SW480 (cell line): ENCODE measurements at regions not wholly inside any gene's neighbourhood (a gene's known extent, or its start where the extent isn't known, plus 50 kb on each side); places are given as distances from the start of the nearest gene placed in this dataset.

Source experiments
- DNase-seq: peaks from one replicate; pipeline ENCODE4 v3.0.0-alpha.2; 2016; ENCODE audit warnings: low spot score

DNA sequence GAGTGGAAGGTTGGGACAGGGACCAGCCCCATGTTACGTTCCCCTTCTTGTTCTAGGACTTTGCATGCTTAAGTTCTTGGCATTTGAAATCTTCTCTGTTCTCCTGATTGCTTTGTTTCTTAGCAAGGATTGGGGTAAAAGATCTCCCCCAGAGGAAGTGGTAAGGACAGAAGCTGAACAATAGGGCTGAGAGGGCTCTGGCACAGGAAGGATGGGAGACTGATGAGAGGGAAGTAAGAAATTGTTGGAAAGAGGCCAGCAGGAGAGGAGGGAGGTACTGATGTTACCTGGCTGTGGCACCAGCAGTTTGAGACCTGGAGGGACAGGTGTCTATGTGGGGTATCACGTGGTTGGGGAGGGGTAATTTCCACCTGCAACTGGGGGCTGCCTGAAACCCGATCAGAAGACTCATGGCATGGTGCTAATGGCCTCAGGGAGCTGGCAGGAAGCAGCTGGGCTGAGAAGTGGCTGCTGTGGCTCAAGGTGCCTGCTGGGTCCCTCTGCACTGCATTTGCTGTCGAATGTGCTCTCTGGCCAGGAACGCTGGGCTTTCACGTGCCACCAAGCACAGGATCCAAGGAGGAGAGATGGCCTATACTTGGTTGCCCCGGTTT, 108.4 kb downstream of the LSM3 start:
- no peak for DNase-seq

DNA sequence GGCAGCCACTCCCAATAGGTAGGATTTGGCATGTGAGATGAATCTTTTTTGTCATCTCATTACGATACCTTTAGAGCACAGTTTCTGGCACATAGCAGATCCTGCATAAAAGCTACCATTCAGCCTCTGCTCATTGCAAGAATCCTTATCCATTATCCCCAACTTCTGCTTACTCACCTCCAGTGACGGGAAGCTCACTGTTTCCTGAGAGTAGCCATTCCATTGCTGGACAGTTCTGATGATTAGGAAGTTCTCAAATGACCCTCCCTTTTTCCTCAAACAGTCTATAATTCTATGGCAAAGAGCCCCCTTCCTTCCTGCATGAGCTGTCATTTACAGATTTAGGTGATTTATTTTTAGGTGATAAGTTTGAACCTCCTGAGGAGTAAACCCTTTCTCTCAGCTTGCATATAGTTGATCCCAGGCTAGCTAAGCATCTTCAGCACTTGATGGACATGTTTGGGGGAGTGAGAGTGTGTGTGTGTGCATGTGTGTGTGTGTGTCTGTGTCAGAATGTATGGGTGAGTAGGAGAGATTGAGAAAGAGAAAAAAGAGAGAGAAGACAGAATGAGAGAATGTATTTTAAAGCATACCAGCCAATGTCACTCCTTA, 109.7 kb downstream of the LSM3 start:
- no peak for DNase-seq

DNA sequence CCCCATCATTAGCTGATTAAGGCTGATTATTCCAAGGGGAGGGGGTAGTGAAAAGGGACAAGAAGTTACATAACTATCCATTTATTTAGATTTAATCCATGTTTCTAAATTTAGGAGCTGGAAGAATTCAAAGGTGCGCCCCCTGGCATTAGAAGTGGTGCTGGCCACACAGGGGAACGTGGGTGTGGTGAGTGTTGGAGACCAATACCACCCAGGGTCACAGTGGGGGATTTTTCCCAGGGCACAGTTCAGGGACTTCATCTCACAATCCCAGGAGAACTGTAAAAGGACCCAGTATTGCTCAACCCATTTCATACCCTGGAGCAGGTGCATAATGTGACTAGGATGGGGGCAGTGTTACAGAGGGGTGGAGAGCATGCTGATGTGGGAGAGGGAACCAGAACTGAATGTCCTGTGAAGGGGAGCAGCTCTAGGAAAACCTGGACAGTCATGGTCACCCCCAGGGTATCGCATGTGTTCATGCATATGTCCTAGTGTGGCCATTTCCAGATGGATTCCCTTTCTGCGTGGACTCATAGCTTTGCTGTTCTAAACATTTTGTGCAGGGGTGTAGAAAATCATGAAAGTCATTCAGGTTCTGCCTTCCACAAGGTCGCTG, 110.3 kb downstream of the LSM3 start:
- DNase-seq = no peak

DNA sequence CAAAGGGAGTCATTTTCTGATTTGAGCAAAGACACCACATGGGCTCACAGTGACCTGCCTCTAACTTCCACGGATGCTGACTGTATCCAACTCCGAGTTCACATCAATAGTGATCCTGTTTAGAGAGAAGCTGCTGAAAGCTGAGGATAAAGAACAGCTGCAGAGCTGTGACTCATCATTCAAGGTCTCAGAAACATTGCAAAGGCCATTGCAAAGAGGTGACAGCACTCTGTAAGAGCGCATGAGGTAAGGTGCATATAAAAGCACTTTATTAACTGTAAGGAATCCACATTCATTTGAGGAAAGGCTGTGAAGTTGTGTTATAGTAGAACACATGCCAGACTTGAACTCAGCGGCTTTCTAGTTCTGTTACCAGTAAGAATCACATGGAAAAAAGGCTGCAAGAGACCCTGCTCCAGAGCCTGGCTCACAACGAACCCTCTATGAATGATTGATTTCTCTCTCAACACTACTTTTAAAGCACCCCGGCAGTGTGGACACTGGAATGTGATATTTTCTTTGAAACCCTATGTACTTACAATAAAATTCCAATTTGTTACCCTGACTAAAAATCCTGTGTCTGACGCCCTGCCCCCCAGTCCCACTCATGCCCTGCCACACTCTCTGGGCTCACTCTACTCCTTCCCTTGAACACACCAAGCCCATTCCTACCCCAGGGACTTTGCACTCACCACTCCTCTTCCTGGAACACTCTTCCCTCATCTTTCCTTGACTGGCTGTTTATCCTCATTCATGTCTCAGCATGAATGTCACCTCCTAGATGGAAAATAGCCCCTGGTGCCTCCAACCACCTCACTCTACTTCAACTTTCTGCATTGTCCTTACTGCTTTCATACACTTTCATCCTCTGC, 111.2 kb downstream of the LSM3 start:
- peak; percentile 90 for DNase-seq

DNA sequence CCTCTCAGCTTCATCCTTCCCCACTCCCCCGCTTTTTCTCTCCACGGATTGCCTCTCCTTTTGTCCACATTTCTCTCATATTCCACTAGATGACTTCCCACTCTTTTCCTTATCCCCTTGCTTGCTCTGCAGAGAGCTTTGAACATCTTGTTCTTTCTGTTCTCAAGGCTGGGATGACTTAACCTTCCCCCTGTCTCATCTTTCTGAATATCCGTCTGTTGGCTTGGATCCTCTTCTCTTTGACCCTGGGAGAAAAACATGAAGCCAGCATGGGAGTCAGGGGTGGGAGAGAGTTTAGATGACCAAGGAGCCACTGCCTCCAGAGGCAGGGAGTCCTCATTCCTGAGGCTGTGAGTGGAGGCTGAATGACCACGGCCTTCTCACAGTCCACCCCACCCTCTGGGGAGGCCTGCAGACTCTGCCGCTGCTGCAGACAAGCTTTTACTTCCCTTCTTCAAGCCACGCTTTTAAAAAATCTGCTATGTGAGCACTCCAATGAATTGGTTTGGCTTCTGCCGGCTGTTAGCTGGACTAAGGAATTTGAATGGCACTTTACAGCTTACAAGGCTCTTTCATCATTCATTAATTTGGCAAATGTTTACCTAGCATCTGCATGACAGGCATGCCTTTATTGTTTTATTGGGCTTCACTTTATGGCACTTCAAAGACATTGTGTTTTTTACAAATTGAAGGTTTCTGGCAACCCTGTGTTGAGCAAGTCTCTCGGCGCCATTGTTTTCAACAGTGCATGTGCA, 111.6 kb upstream of the SLC6A6 start:
- DNase-seq = peak; percentile 95

DNA sequence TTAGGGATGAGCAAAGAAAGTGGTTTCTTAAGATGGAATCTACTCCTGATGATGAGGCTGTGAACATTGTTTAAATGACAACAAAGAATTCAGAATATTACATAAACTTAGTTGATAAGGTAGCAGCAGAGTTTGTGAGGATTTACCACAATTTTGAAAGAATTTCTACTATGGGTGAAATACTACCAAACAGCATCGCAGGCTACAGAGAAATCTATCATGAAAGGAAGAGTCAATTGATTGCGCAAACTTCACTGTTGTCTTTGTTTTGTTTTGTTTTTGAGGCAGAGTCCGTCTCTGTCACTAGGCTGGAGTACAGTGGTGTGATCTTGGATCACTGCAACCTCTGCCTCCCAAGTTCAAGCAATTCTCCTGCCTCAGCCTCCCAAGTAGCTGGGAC, 107.4 kb upstream of the SLC6A6 start:
- DNase-seq = no peak

DNA sequence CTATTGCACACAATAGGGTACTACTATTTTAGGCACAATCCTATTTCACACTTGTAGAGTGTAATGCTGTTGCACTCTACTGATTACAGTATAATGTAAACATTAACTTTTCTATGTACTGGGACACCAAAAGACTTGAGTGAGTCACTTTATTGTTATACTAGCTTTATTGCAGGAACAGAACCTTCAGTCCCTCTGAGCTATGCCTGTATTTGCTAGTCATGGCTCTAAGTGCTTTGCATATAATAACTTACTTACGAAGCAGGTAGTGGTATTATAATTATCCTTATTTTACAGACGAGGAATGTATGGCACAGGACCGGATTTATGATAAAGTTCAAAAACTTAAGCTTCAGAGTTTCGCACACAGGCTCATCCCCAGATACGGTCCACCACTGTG, 106.6 kb upstream of the SLC6A6 start:
- peak; percentile 71 for DNase-seq

DNA sequence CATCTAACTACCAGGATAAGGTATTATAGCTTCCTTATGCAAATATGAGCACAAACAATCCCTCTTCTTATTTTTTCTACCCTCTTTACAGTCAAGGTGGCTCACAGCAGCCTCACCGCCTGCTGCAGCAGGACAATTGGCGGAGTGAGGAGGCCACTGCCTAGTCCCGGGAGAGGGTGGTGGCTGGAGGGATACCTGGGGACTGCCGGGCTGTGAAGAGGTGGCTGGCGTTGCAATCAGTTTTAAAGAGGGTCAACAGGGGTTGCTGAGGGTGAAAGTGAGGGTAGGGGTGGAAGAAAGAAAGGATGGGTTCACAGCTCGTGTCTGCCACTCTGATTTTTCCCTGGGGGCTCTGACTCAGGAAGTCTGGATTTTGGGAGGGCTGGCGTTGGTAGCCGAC, 105.1 kb upstream of the SLC6A6 start:
- no peak for DNase-seq

DNA sequence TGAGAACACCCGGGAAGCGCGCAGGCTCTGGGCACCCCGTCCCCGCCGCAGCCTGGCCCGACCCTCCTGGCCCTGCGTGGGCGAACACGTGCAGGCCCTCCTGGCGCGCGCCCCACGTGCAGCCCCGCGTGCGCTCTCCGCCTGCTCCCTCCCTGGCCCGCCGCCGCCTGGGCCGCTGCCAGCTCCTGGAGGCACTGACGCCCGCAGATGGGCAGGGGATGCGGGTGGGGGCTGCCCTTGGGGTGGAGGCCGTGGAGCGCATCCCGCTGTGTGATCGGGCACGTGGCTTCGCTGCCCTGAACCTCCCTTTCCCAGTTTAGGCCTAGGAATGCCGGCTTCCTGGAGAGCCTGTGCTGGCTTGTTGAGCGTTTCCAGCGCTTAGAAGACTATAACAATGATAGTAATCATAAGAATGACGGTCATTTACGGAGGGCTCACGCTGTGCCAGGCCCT, 104.6 kb upstream of the SLC6A6 start:
- no peak for DNase-seq

DNA sequence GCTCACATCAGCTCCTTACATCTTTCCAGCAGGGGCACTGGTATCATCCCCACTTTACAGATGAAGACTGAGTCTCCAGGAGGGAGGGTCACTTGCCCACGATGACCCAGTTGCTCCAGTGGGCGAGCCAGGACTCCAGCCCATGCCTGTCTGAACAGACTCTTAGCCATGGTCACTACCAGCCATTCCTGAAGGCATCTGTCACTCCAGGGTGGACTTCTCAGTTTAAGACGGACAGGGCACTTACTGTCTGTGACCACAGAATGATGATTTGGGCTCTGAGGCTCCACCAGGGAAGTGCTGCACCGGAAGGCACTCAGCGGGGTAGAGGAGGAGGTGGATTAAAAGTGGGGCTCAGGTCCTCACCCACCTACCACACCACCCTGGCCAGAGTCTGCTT, 104.0 kb upstream of the SLC6A6 start:
- no peak for DNase-seq

DNA sequence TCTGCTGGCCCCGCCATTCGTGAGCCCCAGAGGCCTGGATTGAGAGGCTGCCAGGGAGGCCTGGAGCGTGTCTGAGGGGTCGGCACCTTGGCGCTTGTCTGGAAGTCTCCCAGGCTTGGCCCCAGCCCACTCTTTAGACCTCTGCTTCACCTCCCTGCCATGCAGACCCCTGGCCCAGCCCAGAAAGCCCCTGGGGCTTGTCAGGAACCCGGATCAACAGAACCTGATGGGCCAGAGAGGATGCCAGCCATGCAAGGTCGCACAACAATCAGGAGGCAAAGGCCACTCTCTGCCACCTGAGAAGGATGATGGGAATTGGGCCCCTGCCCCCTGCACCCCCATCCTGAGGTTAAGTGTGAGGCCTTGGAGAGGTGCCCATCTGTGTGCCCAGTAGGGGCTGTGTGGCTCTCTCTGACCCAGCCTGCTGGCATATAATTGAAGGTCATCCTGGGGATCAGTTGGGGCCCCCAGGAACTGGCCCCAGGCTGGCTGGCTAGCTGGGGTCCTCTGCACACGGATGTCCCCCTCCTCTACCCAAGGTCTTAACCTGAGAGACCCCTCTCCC, 103.3 kb upstream of the SLC6A6 start:
- no peak for DNase-seq

DNA sequence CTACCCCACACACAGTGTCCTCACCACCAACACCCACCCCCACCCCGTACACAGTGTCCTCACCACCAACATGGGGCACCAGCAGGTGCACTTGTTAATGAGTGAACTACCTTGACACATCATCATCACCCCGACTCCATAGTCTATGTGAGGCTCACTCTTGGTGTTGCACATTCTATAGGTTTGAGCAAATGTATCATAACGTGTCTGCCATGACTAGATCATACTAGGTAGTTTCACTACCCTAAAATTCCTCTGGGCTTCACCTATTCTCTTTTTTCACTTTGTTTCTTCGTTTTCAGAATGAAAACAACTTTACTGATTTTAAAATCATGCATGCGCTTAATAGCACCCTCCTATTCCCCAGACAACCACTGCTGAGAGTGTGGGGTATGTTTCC, 102.6 kb upstream of the SLC6A6 start:
- DNase-seq = no peak

DNA sequence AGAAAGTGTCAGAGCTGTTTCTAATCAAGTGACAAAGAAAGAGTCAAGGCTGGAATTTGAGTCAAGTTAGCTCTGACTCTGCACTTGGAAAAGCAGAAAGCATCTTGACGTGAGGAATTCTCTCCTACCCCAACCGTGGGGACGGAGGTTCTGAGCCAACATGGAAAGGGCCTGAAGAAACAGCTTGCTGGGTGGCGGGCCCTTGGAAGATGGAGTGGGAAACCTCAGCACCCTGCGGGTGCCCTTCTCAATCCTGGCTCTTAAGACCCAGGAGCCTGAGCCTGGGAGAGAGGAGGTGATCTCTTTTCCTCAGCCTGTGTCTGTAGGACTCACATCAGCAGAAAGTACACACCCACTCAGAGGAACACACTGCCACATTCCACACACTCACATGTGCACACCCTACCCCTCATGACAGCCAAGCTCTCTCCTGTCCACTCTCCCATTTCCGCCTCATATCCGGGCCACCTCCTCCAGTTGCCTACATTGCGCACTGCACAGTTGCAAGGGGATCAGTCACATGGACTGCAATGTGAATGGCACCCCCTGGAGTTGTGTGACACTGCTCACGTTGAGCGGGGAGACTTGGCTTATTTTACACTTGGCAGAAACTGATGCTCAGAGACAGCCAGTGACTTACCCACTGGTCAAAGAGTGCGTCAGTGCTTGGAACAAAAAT, 101.5 kb upstream of the SLC6A6 start:
- no peak for DNase-seq

DNA sequence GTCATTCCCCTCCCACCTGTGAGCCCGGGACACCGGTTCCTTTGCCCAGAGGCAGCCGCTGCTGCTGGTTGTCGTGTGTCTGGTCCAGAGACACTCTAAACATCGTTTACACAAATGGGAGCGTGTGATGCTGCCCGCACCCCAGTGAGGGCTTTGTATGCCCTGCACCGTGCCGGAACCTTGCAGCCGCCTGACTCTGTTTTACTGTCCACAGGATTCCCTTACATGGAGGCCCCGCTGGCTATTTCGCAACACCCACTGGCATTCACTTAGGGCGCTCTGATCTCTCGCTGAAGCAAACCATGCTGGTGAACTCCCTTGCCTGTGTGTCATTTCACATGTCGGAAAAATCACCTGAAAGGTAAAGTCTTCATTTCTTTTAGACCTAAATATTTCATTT, 100.8 kb upstream of the SLC6A6 start:
- DNase-seq = no peak

DNA sequence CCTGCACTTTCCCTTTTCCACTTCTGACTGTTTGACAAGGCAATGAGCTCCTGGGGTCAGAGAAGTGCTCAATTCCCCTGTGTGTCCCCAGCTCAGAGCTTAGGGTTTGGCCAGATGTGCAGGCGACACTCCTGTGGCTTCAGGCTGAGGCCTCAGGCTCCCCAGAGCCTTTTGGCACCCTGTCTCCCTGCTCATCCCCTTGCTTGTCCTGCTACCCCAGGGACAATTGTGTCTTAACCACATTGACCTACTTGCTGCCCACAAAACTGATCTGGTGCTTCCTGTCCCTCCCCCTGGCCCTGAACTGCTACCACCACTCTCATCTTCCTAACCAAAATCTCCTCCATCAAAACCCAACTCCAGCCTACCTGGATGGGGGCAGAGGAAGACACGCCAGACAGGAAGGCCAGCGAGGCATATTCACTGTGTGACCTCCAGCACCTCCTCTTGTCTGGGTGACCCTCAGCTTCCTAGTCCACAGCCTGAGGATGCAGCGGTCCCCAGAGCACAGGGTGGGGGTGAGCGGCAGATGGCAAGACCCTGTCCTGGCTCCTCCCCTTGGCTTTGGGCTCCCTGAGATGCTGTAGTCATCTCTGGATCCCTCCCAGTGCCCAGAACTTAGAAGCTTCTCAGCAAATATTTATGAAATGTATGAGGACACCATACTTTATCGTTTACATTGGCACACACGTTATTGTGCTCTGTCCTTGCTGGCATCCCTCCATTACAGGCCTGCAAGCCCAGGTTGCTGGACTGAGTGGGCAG, 98.9 kb upstream of the SLC6A6 start:
- DNase-seq = no peak

DNA sequence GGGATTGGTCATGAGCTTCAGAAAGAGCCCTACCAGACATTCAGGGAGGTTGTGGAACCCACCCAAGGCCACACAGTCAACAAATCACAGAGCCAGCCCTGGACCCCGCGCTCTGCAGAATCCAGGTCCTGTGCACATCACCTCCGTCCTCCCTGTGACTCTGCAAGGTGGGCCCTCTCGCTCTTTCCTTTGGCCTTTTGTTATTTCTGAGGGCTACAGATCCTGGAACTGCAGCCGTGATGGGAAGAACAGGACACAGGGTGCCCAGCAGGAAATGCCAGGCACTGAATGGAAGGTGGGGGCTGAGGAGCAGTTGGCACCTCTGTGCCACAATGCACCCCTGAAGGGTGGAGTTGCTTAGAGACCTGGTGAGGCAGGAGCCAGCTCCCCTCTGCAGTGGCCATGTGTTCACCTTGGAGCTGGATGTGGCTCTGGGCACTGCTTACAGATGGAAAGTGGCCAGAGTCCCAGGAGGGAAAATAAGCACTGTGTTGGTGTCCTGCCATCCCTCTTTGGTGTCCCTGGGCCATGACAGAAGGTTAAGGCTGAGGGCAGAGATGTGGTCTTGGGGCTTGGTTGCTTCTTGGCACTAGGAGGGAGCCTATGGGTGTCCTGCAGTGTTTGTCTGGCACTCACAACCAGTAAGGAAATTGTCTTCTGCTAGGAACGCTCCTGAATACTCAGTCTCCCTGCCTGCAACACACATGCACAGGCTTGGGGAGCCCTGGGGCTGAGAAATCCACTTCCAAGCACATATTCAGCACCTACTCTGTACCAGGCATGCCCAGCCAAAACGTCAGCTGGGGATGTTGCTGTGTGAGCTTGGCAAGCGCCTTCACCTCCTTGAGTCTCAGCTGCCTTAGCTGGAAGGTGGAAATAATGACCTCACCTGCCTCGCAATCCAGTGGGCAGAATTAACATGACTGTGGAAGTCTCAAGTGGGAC, 98.0 kb upstream of the SLC6A6 start:
- DNase-seq = no peak

DNA sequence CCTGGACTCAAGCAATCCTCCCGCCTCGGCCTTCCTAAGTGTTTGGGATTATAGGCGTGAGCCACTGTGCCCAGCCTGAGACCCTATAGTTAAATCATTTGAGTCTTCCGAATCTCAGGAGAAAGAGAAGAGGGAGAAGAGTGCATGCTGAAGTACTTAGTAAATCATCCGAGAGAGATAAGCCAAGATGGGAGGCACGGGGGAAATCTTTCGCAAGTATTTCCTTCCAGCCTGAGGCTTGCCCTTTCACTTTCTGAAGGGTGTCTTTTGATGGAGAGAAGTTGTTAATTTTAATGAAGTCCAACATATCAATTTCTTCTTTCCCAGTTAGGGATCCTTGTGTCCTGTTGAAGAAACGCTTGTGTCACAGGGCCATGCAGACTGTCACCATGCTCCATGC, 97.1 kb upstream of the SLC6A6 start:
- DNase-seq = no peak

DNA sequence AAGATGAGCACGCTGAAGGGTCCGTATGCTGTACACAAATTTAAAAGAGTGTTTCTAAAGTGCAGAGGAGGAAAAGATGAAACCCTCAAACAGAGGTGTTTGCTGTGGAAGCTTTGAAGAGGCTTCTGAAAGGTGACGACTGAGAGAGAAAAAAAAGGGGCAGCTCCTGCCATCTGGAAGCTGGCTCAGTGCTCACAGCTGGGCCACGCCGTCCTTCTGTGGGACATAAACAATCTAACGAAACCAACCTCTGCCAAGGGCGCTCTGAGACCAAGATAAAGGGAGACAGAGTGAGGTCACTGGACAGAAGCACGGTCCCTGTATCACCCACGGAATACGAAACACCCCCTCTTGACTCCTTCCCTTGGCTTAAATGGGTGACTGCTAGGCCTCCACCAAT, 96.3 kb upstream of the SLC6A6 start:
- no peak for DNase-seq

DNA sequence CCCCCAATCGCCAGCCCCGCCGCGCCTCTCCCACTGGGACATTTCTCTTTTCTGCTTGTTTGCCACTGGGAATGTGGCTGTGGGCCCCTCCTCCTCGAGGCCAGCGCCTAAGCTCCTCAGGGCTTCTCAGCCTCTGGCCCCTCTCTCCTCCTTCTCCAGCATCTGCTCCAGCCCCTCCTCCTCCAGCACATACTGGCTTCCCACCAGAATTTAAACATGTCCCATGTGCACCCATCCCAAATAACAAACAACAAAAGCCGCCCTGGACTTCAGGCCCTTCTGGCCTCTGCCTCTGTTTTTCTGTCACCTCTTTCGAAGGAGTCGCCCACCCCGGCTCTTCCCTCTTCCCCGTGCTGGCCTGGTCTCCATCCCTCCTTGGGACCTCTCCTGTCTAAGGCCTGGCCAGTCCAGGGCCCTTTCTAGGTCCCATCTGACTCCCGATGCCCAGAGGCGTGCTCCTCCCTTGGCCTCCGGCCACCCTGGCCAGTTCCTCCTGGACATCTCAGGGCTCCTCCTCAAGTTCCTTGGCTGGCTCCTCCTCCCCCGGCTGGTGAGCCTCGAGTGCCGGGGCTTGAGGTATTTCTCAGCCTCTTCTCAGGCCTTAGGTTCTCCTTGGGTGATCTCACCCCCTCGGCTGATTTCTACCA, 94.6 kb upstream of the SLC6A6 start:
- no peak for DNase-seq
